IPS-20b (cell line): ENCODE measurements at regions not wholly inside any gene's neighbourhood (a gene's known extent, or its start where the extent isn't known, plus 50 kb on each side); places are given as distances from the start of the nearest gene placed in this dataset.
"Not testable (repeated sequence)": the region's sequence is repeated elsewhere in the genome, so short reads cannot be mapped to it uniquely, and the experiment has no call there.

Source experiments
- H3K27ac ChIP-seq: one replicate; pipeline ENCODE4 v1.5.1; 2013; ENCODE audit warnings: low read length
- H3K27me3 ChIP-seq: 2 replicates; pipeline ENCODE4 v1.6.1; 2013; ENCODE audit warnings: mild to moderate bottlenecking, low read length, inconsistent platforms; ENCODE audit not compliant: insufficient read depth
- H3K36me3 ChIP-seq: 2 replicates; pipeline ENCODE4 v1.6.1; 2013; ENCODE audit warnings: low read depth, mild to moderate bottlenecking, inconsistent platforms, low read length, moderate library complexity; ENCODE audit not compliant: insufficient read depth
- H3K4me1 ChIP-seq: 2 replicates; pipeline ENCODE4 v1.6.1; 2013; ENCODE audit warnings: mild to moderate bottlenecking, control low read depth, inconsistent platforms, low read length, moderate library complexity; ENCODE audit not compliant: insufficient read depth
- H3K4me3 ChIP-seq: 2 replicates; pipeline ENCODE4 v1.5.1; 2013; ENCODE audit warnings: mild to moderate bottlenecking, low read length, inconsistent platforms
- H3K9ac ChIP-seq: 2 replicates; pipeline ENCODE4 v1.6.1; 2013; ENCODE audit warnings: low read depth, mild to moderate bottlenecking, inconsistent platforms, low read length, moderate library complexity
- H3K9me3 ChIP-seq: 2 replicates; pipeline ENCODE4 v1.6.1; 2013; ENCODE audit warnings: mild to moderate bottlenecking, low read depth, low read length, inconsistent platforms; ENCODE audit not compliant: insufficient read depth

DNA sequence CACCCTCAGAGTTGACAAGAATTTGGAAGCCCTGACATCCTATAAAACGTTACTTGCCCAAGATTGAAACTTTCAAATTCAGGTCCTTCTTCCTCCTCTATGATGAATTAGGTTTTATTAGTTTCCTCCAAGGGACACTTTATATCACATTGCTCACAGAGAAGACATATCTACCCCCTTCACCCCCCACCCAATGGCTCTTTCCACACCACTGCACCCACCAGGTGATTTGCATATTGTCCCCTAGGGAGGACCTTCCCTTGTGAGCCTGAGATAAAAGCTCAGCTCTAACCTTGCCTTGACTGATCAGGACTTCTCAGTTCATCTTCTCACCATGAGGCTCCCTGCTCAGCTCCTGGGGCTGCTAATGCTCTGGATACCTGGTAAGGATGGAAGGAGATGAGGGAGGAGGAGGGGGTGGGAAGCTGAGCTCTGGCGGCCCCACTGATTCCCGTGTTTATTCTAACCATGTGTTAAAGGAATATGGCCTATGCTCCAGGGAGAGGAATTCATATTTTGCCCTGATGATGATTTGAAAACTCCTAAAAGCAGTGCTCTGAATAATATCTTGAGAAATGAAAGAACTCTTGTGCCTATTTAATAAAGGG lies 1255.8 kb downstream of the RPIA start:
- H3K4me3 ChIP-seq, H3K36me3 ChIP-seq, H3K4me1 ChIP-seq, H3K27me3 ChIP-seq, H3K9me3 ChIP-seq, H3K27ac ChIP-seq, H3K9ac ChIP-seq: not testable (repeated sequence)

- not testable (repeated sequence) for H3K9ac ChIP-seq, H3K4me1 ChIP-seq, H3K36me3 ChIP-seq
Measured at GRCh38 chr2:89948102-89948501, 1256.6 kb downstream of the RPIA start.

GRCh38 chr2:89950807-89951206 lies 1259.3 kb downstream of the RPIA start:
- H3K9ac ChIP-seq, H3K27me3 ChIP-seq, H3K4me3 ChIP-seq, H3K4me1 ChIP-seq, H3K36me3 ChIP-seq, H3K27ac ChIP-seq, H3K9me3 ChIP-seq: not testable (repeated sequence)

More at GRCh38 chr2:89948102-89948501, 1256.6 kb downstream of the RPIA start:
- H3K27me3 ChIP-seq, H3K9me3 ChIP-seq, H3K4me3 ChIP-seq, H3K27ac ChIP-seq: not testable (repeated sequence)

- not testable (repeated sequence) for H3K4me1 ChIP-seq, H3K9me3 ChIP-seq, H3K27ac ChIP-seq, H3K36me3 ChIP-seq, H3K4me3 ChIP-seq, H3K9ac ChIP-seq, H3K27me3 ChIP-seq
Measured at GRCh38 chr2:89957236-89957635, 1265.8 kb downstream of the RPIA start.

DNA sequence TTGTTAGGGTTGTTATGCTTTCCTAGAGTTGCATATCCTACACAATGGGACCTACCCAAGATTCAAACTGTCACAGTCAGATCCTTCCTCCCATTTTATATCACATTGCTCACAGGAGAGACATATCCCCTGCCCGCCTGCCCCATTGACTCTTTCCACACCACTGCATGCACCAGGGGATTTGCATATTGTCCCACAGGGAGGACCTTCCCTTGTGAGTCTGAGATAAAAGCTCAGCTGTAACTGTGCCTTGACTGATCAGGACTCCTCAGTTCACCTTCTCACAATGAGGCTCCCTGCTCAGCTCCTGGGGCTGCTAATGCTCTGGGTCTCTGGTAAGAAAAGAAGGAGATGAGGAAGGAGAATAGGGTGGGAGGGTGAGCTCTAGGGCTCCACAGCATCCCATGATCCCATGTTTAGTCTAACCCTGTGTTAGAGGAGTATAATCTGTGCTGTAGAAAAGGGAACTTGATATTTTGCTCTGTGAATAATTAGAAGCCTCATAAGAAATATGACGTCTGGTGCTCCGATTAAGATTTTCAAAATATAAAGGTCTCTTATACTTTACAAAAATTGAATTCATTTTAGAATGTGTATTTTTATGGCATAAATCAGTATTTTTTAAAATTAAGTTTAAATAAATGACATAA lies 1268.4 kb downstream of the RPIA start:
- not testable (repeated sequence) for H3K9me3 ChIP-seq, H3K36me3 ChIP-seq, H3K27ac ChIP-seq, H3K9ac ChIP-seq, H3K27me3 ChIP-seq, H3K4me1 ChIP-seq, H3K4me3 ChIP-seq

- H3K27me3 ChIP-seq, H3K9me3 ChIP-seq, H3K4me3 ChIP-seq, H3K36me3 ChIP-seq, H3K27ac ChIP-seq, H3K4me1 ChIP-seq, H3K9ac ChIP-seq: not testable (repeated sequence)
Measured at GRCh38 chr2:89960570-89960969, 1269.1 kb downstream of the RPIA start.

- H3K36me3 ChIP-seq, H3K27ac ChIP-seq, H3K9ac ChIP-seq: not testable (repeated sequence)
Measured at GRCh38 chr2:89968567-89968966, 1277.1 kb downstream of the RPIA start.

GRCh38 chr2:89969190-89969589 lies 1277.7 kb downstream of the RPIA start:
- H3K36me3 ChIP-seq, H3K4me3 ChIP-seq, H3K27ac ChIP-seq, H3K27me3 ChIP-seq, H3K9me3 ChIP-seq, H3K4me1 ChIP-seq, H3K9ac ChIP-seq: not testable (repeated sequence)

More at GRCh38 chr2:89968567-89968966, 1277.1 kb downstream of the RPIA start:
- H3K9me3 ChIP-seq, H3K4me3 ChIP-seq, H3K4me1 ChIP-seq, H3K27me3 ChIP-seq: not testable (repeated sequence)

- H3K27ac ChIP-seq, H3K9ac ChIP-seq, H3K36me3 ChIP-seq, H3K4me3 ChIP-seq, H3K27me3 ChIP-seq, H3K9me3 ChIP-seq, H3K4me1 ChIP-seq: not testable (repeated sequence)
Measured at GRCh38 chr2:89973849-89974248, 1282.4 kb downstream of the RPIA start.

DNA sequence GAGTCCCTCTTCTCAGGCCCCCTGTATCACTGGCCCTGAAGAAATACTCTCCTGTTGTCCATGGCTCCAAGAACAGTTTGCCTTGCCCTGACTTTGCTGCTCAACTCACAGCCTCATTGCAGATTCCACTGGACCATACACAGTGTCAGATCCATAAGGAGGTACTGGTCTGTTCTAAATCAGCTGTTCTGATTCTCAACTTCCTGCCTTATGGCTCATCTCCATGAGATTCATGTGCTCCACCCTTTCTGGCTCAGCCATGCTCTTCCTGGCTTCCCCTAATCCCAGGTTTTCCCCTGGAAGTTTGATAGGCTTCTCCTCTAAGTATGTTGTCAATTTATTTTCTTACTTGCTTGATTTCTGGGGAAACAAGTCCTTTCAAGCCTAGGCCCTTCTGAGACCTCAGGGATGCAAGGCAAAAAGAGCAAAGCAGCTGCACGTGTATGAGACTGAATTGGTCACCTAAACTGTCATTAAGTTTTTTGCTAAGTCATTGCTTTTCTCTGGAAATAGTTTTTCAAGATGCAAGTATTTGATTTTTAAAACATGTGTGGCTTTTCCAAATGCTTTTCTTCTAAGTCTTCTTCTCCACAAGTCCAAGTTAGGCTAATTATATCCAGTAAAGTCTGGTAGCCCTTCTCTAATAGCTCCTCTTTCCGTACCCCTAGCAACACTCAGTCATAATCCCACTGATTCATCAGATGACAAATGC lies 1288.5 kb downstream of the RPIA start:
- not testable (repeated sequence) for H3K4me1 ChIP-seq, H3K9me3 ChIP-seq, H3K9ac ChIP-seq, H3K27ac ChIP-seq, H3K4me3 ChIP-seq, H3K36me3 ChIP-seq, H3K27me3 ChIP-seq

DNA sequence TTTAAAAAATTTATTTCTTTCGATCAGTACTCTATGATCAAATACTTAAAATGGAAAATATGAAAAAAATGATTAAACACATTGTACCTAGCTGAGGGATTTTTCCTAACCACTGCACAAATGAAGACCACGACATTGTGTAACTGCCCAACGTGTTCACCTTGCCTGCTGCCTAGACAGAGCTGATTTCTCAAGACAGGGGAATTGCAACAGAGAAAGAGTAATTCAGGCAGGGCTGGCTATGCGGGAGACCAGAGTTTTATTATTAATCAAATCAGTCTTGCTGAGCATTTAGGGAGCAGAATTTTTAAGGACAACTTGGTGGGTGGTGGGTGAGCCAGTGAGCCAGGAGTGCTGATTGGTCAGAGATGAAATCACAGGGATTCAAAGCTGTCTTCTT lies 1290.8 kb downstream of the RPIA start:
- H3K9ac ChIP-seq, H3K27me3 ChIP-seq, H3K4me1 ChIP-seq, H3K9me3 ChIP-seq, H3K4me3 ChIP-seq, H3K27ac ChIP-seq, H3K36me3 ChIP-seq: not testable (repeated sequence)

- not testable (repeated sequence) for H3K4me3 ChIP-seq, H3K27ac ChIP-seq, H3K27me3 ChIP-seq, H3K4me1 ChIP-seq, H3K36me3 ChIP-seq, H3K9ac ChIP-seq, H3K9me3 ChIP-seq
Measured at GRCh38 chr2:89985650-89986049, 1294.2 kb downstream of the RPIA start.
